ENCODE measurements at regions not wholly inside any gene's neighbourhood (a gene's known extent, or its start where the extent isn't known, plus 50 kb on each side); places are given as distances from the start of the nearest gene placed in this dataset.

DNA sequence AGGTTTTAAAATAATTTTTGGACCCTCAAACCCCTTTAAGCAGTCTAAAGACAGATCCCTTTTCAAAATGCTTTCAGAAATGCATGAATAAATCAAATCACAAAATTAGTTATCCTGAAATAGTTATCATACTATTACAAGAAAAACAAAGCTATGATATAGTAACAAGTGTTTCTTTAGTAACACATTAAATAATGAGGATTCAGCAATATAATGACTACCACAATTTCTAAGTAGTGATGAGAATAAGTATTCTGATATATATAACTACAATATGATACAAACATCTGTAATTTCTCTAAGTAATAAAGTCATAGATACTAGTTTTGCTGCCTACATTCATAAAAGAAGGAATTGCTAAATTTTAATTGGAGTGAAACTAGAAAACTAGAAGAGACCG, 53.0 kb upstream of the TMEM168 start:
- no peaks in the 10 kb centered on the region for H3K36me3 ChIP-seq (ENCODE audit: control insufficient read depth in 2 of 2, extremely low read depth in 1 of 2, insufficient read depth in 2 of 2, low read length in 2 of 2)
- no peak overlapping the region for H3K27ac ChIP-seq (ENCODE audit: control insufficient read depth, insufficient read depth, low read length)
- no peak for TF ChIP-seq EZH2 (IDR thresholded peaks at IDR 0.05; ENCODE audit: low read length)
- TF ChIP-seq, protein P1, sequence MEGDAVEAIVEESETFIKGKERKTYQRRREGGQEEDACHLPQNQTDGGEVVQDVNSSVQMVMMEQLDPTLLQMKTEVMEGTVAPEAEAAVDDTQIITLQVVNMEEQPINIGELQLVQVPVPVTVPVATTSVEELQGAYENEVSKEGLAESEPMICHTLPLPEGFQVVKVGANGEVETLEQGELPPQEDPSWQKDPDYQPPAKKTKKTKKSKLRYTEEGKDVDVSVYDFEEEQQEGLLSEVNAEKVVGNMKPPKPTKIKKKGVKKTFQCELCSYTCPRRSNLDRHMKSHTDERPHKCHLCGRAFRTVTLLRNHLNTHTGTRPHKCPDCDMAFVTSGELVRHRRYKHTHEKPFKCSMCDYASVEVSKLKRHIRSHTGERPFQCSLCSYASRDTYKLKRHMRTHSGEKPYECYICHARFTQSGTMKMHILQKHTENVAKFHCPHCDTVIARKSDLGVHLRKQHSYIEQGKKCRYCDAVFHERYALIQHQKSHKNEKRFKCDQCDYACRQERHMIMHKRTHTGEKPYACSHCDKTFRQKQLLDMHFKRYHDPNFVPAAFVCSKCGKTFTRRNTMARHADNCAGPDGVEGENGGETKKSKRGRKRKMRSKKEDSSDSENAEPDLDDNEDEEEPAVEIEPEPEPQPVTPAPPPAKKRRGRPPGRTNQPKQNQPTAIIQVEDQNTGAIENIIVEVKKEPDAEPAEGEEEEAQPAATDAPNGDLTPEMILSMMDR (optimal IDR thresholded peaks at IDR 0.05 in 1 of 3, IDR thresholded peaks at IDR 0.05 in 1 of 3, conservative IDR thresholded peaks at IDR 0.05 in 1 of 3; ENCODE audit: extremely low read depth in 1 of 3, insufficient read depth in 2 of 3, low read length in 3 of 3), result no peak
- no peaks in the 10 kb centered on the region for H3K9me3 ChIP-seq (ENCODE audit: control insufficient read depth, low read depth, low read length)
- no peak overlapping the region for H2AFZ ChIP-seq (ENCODE audit: control insufficient read depth, low read length)
- H3K9ac ChIP-seq (ENCODE audit: control insufficient read depth, extremely low read depth, insufficient read depth, low read length), result no peak overlapping the region
- H4K20me1 ChIP-seq (ENCODE audit: control insufficient read depth, extremely low read depth, insufficient read depth, low read length), result no peaks in the 10 kb centered on the region
- no peaks in the 10 kb centered on the region for H3K9me1 ChIP-seq (ENCODE audit: control insufficient read depth, extremely low read depth, insufficient read depth, low read length)
- DNase-seq (ENCODE audit: low read depth, low spot score), result no peak
- no peak overlapping the region for H3K4me3 ChIP-seq (ENCODE audit: control insufficient read depth in 2 of 3, extremely low read depth in 1 of 3, insufficient read depth in 2 of 3, low read depth in 1 of 3, low read length in 3 of 3)
- dilution Hi-C loops (cut with MboI; ENCODE audit: extremely low pct_ligation_motif_present, low sequenced_read_pairs), result no loop called here
- no peak for FAIRE-seq
- H3K4me2 ChIP-seq (ENCODE audit: control insufficient read depth, extremely low read depth, insufficient read depth, low read depth, low read length), result no peak overlapping the region
- no peaks in the 10 kb centered on the region for H3K4me1 ChIP-seq (ENCODE audit: control insufficient read depth, extremely low read depth, insufficient read depth, low read length)
- H3K27me3 ChIP-seq (ENCODE audit: control insufficient read depth, extremely low read depth, insufficient read depth, low read length), result no peaks in the 10 kb centered on the region
- no peaks in the 10 kb centered on the region for H3K79me2 ChIP-seq (ENCODE audit: control insufficient read depth, insufficient read depth, low read length)

All from keratinocyte (primary cell).